Fibroblast of skin of left quadriceps (primary cell): ENCODE measurements at regions not wholly inside any gene's neighbourhood (a gene's known extent, or its start where the extent isn't known, plus 50 kb on each side); places are given as distances from the start of the nearest gene placed in this dataset.
"Not testable (repeated sequence)": the region's sequence is repeated elsewhere in the genome, so short reads cannot be mapped to it uniquely, and the experiment has no call there.

Experiments used
- DNase-seq, 2 experiments: peaks; one replicate each; pipeline ENCODE4 v3.0.0-alpha.2; 2013; ENCODE audit warnings: low read depth in 2 of 2

GRCh38 chr14:25340882-25341281 lies 290.9 kb upstream of the STXBP6 start:
- DNase-seq = no peak

- DNase-seq = no peak
Measured at GRCh38 chr14:25322784-25323183, 272.8 kb upstream of the STXBP6 start.

GRCh38 chr14:25316007-25316406 lies 266.1 kb upstream of the STXBP6 start:
- DNase-seq = not testable (repeated sequence)

- DNase-seq = no peak
Measured at GRCh38 chr14:25308244-25308643, 258.3 kb upstream of the STXBP6 start.

- no peak for DNase-seq
Measured at GRCh38 chr14:25303934-25304333, 254.0 kb upstream of the STXBP6 start.

DNA sequence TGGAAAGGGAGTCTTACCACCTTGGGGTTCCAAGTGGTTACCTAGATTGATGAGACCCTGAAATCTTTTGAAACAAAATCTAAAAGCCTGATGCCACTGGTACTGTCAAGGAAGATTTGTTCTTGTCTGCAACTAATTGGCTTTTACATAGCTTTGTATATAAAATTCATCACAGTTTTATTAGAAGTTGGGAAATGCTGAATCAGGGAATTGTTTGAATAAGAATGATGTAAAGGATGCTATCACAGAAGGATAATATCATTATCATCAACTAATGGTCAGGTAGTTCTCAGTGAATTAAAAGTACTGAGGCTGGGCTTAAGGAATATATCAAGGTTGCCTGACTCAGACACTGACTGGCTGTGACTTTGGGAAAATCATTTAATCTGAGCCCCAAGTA lies 248.3 kb upstream of the STXBP6 start:
- DNase-seq = no peak

DNA sequence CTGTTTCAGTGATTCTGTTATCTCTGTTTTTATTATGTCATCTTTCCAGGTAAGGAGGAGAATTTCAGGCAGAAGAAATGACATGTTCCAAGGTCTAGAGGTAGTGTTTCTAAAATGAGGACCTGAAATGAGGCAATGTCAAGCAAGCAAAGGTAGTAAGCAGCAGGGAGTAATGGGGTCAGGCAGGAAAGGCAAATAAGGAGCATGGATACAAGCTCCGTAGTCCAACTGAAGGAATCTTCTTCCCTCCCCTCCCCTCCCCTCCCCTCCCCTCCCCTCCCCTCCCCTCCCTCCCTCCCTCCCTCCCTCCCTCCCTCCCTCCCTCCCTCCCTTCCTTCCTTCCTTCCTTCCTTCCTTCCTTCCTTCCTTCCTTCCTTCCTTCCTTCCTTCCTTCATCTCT lies 240.2 kb upstream of the STXBP6 start:
- DNase-seq = not testable (repeated sequence)

- DNase-seq = no peak
Measured at GRCh38 chr14:25274529-25274928, 224.6 kb upstream of the STXBP6 start.

- DNase-seq = no peak
Measured at GRCh38 chr14:25267186-25267585, 217.2 kb upstream of the STXBP6 start.

DNA sequence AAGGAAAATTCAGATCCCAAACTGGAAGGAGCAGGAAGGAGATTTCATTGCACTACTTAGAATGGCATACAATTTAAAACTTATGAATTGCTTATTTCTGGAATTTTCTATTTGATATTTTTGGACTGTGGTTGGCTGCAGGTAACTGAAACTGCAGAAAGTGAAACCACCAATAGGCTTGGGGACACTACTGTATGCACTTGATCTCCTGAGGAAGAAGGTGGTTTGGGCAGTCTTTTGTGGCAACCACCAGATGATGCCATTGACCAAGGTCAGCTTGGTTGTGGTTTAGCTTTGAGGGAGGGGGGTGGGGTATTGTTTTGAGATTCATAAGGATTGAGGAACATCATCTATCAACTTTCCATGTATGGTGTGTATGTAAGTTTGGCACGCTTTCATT lies 209.5 kb upstream of the STXBP6 start:
- DNase-seq = no peak

DNA sequence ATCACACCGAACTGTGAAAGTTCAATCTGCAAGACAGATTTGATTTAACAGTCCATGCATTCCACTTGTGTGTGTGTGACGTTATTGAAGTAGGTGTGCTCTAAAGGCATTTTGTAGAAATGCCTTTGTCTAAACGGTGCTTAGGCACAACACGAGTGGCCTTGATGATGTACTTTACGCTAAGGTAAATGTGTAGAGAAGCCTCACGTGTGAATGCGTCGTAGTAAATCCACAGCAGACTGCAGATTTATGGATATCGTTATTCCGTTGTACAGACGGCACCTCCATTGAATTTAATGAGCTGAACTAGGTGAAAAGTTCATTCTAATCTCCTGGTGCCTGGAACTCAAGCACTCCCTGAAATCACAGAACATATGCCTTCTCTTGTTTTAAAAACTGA lies 202.8 kb upstream of the STXBP6 start:
- no peak for DNase-seq

DNA sequence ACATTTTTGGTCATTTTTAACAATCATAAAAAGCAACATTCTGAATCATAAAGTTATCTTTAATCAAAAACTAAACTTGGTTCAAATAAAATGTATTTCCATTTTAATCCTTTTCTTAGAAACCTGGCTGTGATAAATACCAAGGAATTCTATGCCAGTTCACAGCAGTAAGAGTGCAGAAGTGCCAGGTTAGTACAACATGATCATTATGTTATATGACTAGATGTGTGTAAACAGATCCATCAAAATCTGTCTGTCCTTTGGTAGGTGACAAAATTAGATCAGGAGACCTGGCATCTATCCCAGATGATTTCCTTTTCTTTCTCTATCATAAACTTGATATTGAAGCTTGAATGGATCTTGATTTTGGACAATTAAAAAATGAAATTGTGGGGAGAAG lies 200.6 kb upstream of the STXBP6 start:
- DNase-seq = no peak

DNA sequence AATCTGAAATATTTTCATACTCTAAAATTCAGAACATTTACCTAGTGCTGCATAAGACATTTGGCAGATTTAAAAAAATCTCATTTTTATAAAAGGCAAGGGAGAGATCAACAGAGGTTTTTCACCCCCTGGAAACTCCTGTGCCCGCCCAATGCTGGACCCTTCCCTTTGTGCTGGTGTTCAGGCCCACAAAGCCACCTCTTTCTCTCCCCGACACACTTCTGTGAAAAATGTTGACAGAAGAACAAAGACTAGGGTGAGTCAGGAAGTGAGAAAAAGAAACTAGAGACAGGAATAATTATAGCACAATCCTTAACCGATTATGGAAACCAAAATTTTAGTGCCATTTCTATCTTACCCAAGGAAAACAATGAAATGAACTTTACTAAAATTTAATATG lies 197.7 kb upstream of the STXBP6 start:
- no peak for DNase-seq

GRCh38 chr14:25246751-25247150 lies 196.8 kb upstream of the STXBP6 start:
- no peak for DNase-seq

GRCh38 chr14:25239170-25239569 lies 189.2 kb upstream of the STXBP6 start:
- no peak for DNase-seq

GRCh38 chr14:25237845-25238244 lies 187.9 kb upstream of the STXBP6 start:
- DNase-seq = no peak

GRCh38 chr14:25233613-25234012 lies 183.7 kb upstream of the STXBP6 start:
- no peak for DNase-seq

GRCh38 chr14:25231004-25231403 lies 181.1 kb upstream of the STXBP6 start:
- DNase-seq = no peak

DNA sequence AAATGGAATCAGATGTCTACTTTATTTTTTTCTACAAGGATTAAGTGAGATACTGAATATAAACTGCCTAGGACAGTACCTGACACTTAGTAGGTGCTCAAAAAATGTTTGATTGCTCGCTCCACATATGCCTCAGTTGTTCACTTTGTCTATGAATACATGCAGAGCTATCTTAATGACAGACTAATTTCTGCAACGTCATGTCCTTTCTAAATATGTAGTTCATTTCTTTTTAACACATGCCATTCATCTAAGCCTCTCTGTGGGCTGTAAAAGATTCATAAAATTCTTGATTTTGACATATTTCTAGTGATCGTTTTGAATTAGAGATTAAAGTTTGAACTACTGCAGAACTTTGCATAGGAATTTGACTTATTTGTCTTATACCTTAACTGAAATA lies 176.3 kb upstream of the STXBP6 start:
- no peak for DNase-seq

- DNase-seq = no peak
Measured at GRCh38 chr14:25222256-25222655, 172.3 kb upstream of the STXBP6 start.

DNA sequence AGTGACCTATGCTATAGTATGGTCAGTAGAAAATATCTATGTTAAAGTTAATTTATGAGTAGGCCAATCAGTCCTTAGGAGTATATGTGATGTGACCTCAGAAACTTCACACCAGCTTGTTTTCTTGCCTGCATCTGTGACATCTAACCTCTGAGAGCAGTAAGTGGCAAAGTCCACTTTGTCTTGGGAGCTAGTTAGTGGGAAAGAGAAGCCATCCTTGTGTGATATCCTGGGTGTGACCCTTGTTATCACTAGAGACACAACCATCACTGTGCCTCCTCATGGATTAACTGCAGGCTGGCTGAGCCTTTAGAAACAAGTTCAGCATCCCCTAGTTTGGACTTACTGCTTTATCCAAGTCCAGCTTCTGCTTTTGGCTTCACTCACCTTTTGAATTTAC lies 170.6 kb upstream of the STXBP6 start:
- no peak for DNase-seq

DNA sequence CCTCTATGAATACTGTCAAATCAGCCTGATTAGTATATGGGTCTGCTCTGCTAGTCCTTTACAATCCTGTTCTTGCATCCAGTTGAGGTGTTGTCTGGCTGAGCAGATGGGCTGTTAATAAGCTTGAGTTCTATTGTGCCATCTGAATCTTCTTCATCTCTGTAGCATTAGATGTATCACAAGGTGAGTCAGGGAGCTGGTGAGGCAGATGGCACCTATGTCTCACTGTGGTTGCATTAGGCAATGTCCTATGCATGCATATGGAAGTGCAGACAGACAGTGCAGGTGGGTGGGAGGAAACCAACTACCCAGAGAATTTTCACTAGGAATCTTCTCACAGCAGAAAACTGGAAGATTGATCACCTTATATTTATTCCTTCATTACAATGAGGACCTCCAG lies 165.7 kb upstream of the STXBP6 start:
- DNase-seq = no peak

- DNase-seq = no peak
Measured at GRCh38 chr14:25197885-25198284, 147.9 kb upstream of the STXBP6 start.

- DNase-seq = no peak
Measured at GRCh38 chr14:25180221-25180620, 130.3 kb upstream of the STXBP6 start.

- no peak for DNase-seq
Measured at GRCh38 chr14:25178255-25178654, 128.3 kb upstream of the STXBP6 start.
